GM12872 (cell line): ENCODE measurements at regions not wholly inside any gene's neighbourhood (a gene's known extent, or its start where the extent isn't known, plus 50 kb on each side); places are given as distances from the start of the nearest gene placed in this dataset.

Experiments
- TF ChIP-seq, protein P1 (sequence below): IDR thresholded peaks from 3 replicates; pipeline ENCODE4 v1.5.1; 2011; ENCODE audit warnings: low read depth, mild to moderate bottlenecking, low read length, moderate library complexity; ENCODE audit not compliant: insufficient read depth

DNA sequence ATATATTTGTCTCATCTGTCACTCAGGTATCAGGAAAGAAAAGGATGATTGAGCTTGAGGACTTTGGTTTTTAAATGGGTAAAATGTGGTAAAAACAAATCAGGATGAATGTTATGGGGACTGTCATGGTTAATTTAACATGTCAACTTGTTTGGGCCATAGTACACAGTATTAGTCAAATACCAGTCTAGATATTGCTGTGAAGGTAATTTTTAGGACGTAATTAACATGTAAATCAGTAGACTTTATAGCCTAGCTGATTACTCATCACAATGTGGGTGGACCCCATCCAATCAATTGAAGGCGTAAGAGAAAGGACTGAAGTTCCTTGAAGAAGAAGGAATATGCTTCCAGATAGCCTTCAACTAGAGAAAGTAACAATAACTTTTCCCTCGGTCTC lies 275.7 kb upstream of the ZNF804A start:
- TF ChIP-seq, protein P1, sequence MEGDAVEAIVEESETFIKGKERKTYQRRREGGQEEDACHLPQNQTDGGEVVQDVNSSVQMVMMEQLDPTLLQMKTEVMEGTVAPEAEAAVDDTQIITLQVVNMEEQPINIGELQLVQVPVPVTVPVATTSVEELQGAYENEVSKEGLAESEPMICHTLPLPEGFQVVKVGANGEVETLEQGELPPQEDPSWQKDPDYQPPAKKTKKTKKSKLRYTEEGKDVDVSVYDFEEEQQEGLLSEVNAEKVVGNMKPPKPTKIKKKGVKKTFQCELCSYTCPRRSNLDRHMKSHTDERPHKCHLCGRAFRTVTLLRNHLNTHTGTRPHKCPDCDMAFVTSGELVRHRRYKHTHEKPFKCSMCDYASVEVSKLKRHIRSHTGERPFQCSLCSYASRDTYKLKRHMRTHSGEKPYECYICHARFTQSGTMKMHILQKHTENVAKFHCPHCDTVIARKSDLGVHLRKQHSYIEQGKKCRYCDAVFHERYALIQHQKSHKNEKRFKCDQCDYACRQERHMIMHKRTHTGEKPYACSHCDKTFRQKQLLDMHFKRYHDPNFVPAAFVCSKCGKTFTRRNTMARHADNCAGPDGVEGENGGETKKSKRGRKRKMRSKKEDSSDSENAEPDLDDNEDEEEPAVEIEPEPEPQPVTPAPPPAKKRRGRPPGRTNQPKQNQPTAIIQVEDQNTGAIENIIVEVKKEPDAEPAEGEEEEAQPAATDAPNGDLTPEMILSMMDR: no peak

DNA sequence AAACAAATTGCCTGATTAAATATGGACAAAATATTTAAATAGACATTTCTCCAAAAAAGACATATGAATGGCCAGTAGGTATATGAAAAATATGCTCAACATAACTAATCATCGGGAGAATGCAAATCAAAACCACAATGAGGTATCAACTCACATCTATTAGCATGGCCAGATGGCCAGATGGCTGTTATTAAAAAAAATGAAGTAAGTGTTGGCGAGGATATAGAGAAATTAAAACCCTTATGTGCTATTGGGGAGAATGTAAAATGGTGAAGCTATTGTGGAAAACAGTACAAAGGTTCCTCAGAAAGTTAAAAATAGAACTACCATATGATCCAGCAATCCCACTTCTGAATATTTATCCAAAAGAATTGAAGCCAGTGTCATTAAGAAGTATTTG lies 272.3 kb upstream of the ZNF804A start:
- TF ChIP-seq, protein P1: no peak

DNA sequence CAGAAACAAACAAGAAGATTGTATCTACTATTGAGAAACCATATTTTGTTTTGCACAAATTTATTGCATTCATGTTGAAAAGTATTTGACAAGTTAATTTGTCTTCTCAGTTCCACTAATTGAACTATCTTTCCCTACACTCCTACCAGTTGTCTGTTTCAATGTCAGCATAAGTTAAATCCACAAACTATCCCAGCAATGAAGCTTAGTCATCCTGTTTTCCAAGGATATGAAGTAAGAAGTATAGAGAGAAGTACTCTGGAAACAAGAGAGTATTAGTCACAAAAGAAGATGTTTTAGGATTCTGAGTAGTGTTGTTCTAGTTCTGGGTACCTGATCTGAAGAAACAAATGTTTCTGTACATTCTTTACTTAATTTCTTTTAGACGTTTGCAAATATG lies 261.6 kb upstream of the ZNF804A start:
- TF ChIP-seq, protein P1: no peak

DNA sequence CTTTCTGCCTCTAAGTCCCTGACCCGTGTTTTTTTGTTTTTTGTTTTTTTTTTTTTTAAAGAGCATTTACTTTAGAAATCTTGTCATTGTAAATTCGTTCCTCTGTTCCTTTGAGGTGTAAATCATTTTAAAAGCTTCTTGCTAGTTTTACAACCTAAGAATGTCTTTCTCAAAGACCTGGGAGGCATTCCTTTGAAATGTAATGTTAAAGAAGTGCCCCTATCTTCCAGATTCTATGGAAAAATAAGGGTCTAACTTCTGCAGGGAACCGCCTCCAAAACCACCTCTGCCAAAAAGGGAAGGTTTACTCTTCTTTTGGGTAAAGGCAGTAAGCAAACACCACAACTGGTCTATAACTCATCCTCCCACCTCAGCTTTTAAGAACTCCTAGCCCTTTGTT lies 259.6 kb upstream of the ZNF804A start:
- TF ChIP-seq, protein P1: no peak

DNA sequence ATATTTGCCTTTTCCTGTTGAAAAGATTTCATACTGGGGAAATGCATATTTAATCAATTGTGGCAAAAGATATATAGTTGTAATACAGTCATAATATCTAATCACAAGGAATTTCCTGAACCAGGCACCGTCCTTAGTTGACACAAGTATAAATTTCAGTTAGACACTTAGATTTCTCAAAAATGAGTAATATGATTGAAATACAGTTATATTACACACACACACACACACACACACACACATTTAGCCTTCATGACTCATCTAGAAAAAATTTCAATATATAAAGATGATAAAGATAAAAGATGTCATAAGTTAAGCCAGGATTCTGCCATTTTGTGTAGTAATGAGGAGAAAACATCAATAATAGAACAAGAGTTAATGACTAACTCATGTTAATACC lies 258.4 kb upstream of the ZNF804A start:
- TF ChIP-seq, protein P1: no peak

DNA sequence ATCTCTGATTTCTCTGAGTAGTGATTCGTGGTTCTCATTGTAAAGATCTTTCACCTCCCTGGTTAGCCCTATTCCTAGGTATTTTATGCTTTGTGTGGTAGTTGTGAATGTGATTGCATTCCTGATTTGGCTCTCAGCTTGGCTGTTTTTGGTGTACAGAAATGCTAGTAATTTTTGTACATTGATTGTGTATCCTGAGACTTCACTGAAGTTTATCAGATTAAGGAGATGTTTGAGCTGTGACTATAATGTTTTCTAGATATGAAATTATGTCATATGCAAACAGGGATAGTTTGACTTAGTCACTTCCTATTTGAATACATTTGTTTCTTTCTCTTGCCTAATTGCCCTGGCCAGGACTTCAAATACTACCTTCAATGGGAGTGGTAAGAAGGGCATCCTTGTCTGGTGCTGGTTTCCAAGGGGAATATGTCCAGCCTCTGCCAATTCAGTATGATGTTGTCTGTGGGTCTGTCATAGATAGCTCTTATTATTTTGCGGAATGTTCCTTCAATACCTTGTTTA lies 251.9 kb upstream of the ZNF804A start:
- TF ChIP-seq, protein P1: no peak

DNA sequence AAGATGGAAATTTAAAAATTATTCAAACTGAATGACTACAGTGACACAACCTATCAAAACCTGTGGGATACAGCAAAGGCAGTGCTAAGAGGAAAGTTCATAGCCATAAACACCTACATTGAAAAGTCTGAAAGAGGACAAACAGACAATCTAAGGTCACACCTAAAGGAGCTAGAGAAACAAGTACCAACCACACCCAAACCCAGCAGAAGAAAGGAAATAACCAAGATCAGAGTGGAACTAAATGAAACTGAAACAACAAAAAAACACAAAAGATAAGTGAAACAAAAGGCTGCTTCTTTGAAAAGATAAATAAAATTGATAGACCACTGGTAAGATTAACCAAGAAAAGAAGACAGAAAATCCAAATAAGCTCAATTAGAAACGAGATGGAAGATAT lies 247.2 kb upstream of the ZNF804A start:
- TF ChIP-seq, protein P1: no peak
